Suprapubic skin (tissue), 3 donors: ENCODE measurements at regions not wholly inside any gene's neighbourhood (a gene's known extent, or its start where the extent isn't known, plus 50 kb on each side); places are given as distances from the start of the nearest gene placed in this dataset.

Experiments
- CTCF ChIP-seq, 2 donors: fragments of 200-600 bp in 1 of 2; fragments of 450-650 bp in 1 of 2; sonication (generic) in 1 of 2; IDR thresholded peaks; one replicate each; pipeline ENCODE4 v1.5.1; 2016 to 2019; ENCODE audit warnings: antibody characterized with exemption in 2 of 2, mild to moderate bottlenecking in 1 of 2, moderate library complexity in 1 of 2
- POLR2A ChIP-seq, 2 donors: fragments of 450-650 bp; IDR thresholded peaks; one replicate each; pipeline ENCODE4 v1.6.1; 2017; ENCODE audit warnings: antibody characterized with exemption in 2 of 2, mild to moderate bottlenecking in 2 of 2, moderate library complexity in 2 of 2

DNA sequence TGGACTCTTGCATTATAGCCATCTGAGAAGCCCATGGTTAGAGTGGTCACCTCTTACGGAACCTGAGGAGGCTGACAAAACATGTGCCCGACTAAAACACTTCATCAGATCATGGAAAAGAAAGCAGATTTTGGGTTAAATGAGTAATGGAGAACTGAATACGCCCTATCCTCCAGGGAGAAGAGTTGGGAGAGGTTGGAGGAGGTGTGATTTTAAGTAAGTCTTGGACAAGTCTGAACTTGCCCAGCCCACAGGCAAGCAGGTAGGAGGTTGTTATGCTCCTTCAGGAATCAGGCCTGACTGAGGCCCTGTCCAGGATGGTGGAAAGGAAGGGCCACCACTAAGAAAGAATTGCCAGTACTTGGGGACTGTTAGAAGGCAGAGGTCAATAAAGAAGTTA lies 255.8 kb downstream of the TGFB2 start:
- no peak for TF ChIP-seq CTCF (IDR thresholded peaks at IDR 0.05)
- TF ChIP-seq POLR2A (IDR thresholded peaks at IDR 0.05), result no peak
